Karpas-422 (cell line): ENCODE measurements at regions not wholly inside any gene's neighbourhood (a gene's known extent, or its start where the extent isn't known, plus 50 kb on each side); places are given as distances from the start of the nearest gene placed in this dataset.

ENCODE experiments used
- DNase-seq: peaks from one replicate; pipeline ENCODE4 v3.0.0-alpha.2; 2015
- H2AFZ ChIP-seq: fragments of 200-600 bp; sonication (generic); 2 replicates; pipeline ENCODE4 v1.6.1; 2014; ENCODE audit warnings: antibody characterized with exemption, low read length, mixed read lengths
- H3K27ac ChIP-seq: fragments of 200-600 bp; sonication (generic); 2 replicates; pipeline ENCODE4 v1.5.1; 2014; ENCODE audit warnings: mild to moderate bottlenecking, low read length, moderate library complexity
- H3K27me3 ChIP-seq: fragments of 200-600 bp; sonication (generic); 2 replicates; pipeline ENCODE4 v1.6.1; 2014; ENCODE audit warnings: low read length, mixed read lengths
- H3K36me3 ChIP-seq: fragments of 200-600 bp; sonication (generic); 2 replicates; pipeline ENCODE4 v1.6.1; 2014; ENCODE audit warnings: low read length, mixed read lengths; ENCODE audit not compliant: insufficient read depth
- H3K4me1 ChIP-seq: fragments of 200-600 bp; sonication (generic); 2 replicates; pipeline ENCODE4 v1.6.1; 2014; ENCODE audit warnings: mild to moderate bottlenecking, low read length, mixed read lengths
- H3K4me2 ChIP-seq: fragments of 200-600 bp; sonication (generic); 2 replicates; pipeline ENCODE4 v1.6.1; 2014; ENCODE audit warnings: low read length, low read depth, mild to moderate bottlenecking; ENCODE audit not compliant: poor library complexity, severe bottlenecking
- H3K4me3 ChIP-seq: fragments of 200-600 bp; sonication (generic); 2 replicates; pipeline ENCODE4 v1.5.1; 2014; ENCODE audit warnings: mild to moderate bottlenecking, antibody characterized with exemption, low read length, mixed read lengths
- H3K79me2 ChIP-seq: fragments of 200-600 bp; sonication (generic); 2 replicates; pipeline ENCODE4 v1.6.1; 2014; ENCODE audit warnings: mild to moderate bottlenecking, low read length, mixed read lengths
- H3K9ac ChIP-seq: fragments of 200-600 bp; sonication (generic); 2 replicates; pipeline ENCODE4 v1.6.0; 2014; ENCODE audit warnings: low read length
- H3K9me2 ChIP-seq: fragments of 200-600 bp; sonication (generic), shearing (Covaris generic); replicated peaks from 2 replicates; pipeline ENCODE4 v1.6.0; 2014; ENCODE audit warnings: mild to moderate bottlenecking, low read length, moderate library complexity; ENCODE audit not compliant: insufficient read depth
- H3K9me3 ChIP-seq: fragments of 300-700, 200-600 bp; sonication (generic); 2 replicates; pipeline ENCODE4 v1.6.1; 2014; ENCODE audit warnings: low read length, mixed read lengths
- H4K20me1 ChIP-seq: fragments of 200-600 bp; sonication (generic); 2 replicates; pipeline ENCODE4 v1.6.1; 2014; ENCODE audit warnings: mild to moderate bottlenecking, antibody characterized with exemption, low read length, low read depth; ENCODE audit not compliant: insufficient read depth

GRCh38 chr10:113356794-113357680 is 195.8 kb upstream of the HABP2 start:
- no peak for DNase-seq
- Histone ChIP-seq H3K79me2 (no peaks in the 10 kb centered on the region), H3K36me3 (no peaks in the 10 kb centered on the region), H3K27me3 (no peaks in the 10 kb centered on the region), H3K4me2 (no peak overlapping the region), H3K9me3 (no peaks in the 10 kb centered on the region), H3K4me3 (no peak overlapping the region), H3K9me2 (no peaks in the 10 kb centered on the region), H4K20me1 (no peaks in the 10 kb centered on the region), H3K27ac (no peak overlapping the region), H2AFZ (no peak overlapping the region), H3K9ac (no peak overlapping the region), H3K4me1 (no peaks in the 10 kb centered on the region)

- no peaks in the 10 kb centered on the region for H4K20me1 ChIP-seq
- H3K79me2 ChIP-seq = no peaks in the 10 kb centered on the region
- H3K4me1 ChIP-seq = no peaks in the 10 kb centered on the region
- H3K4me3 ChIP-seq = no peak overlapping the region
- H3K9me2 ChIP-seq = no peaks in the 10 kb centered on the region
- no peaks in the 10 kb centered on the region for H3K27me3 ChIP-seq
- no peak for DNase-seq
- H3K27ac ChIP-seq = no peak overlapping the region
- no peaks in the 10 kb centered on the region for H3K36me3 ChIP-seq
- H2AFZ ChIP-seq = no peak overlapping the region
- H3K9me3 ChIP-seq = no peaks in the 10 kb centered on the region
- no peak overlapping the region for H3K4me2 ChIP-seq
- H3K9ac ChIP-seq = no peak overlapping the region
Observed at GRCh38 chr10:113357681-113358300, 195.1 kb upstream of the HABP2 start.

DNA sequence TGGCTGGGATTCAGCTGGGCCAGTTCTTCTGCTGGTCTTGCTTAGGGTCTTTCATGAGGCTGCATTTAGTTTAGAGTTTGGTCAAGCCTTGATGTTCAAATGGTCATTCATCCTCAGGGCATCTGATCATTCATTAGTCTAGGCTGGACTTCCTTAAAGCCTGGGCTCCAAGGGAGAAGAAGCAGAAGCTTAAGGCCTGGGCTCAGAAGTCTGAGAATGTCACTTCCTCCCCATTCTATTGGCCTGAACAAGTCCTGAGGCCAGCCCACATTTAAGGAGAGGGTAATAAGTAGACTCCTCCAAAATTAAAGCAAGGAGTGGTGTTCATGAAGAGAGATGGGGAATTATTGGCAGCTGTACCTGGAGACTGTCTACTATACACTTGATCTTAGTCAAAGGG is 193.2 kb upstream of the HABP2 start:
- no peak overlapping the region for H3K4me2 ChIP-seq
- H3K36me3 ChIP-seq = no peaks in the 10 kb centered on the region
- no peaks in the 10 kb centered on the region for H3K9me3 ChIP-seq
- no peak overlapping the region for H3K27ac ChIP-seq
- no peaks in the 10 kb centered on the region for H4K20me1 ChIP-seq
- H3K4me3 ChIP-seq = no peak overlapping the region
- H3K79me2 ChIP-seq = no peaks in the 10 kb centered on the region
- no peak overlapping the region for H3K9ac ChIP-seq
- no peaks in the 10 kb centered on the region for H3K27me3 ChIP-seq
- no peaks in the 10 kb centered on the region for H3K9me2 ChIP-seq
- H2AFZ ChIP-seq = no peak overlapping the region
- DNase-seq = no peak
- no peaks in the 10 kb centered on the region for H3K4me1 ChIP-seq

DNA sequence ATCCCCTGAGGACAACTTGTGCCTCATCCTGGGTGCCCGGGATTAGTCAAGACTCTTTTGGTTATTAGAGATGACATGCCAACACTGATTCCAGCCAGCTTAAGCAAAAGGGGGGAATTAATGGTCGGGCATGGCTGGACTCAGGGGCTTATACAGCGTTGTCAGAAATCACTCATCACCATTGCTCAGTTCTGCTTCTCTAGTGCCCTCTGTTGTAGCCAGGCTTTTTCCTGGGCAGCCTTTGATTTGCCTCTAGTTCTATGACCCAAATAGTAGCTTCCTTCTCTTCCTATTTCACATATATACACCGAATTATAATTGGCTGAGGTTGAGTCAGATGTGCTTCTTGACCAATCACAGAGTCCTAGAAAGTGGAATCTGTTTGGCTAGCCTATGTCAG is 192.0 kb upstream of the HABP2 start:
- Histone ChIP-seq H2AFZ (no peak overlapping the region), H3K9me2 (no peaks in the 10 kb centered on the region), H4K20me1 (no peaks in the 10 kb centered on the region), H3K9me3 (no peaks in the 10 kb centered on the region), H3K4me3 (no peak overlapping the region), H3K9ac (no peak overlapping the region), H3K4me1 (no peaks in the 10 kb centered on the region), H3K36me3 (no peaks in the 10 kb centered on the region), H3K4me2 (no peak overlapping the region), H3K27me3 (no peaks in the 10 kb centered on the region), H3K27ac (no peak overlapping the region), H3K79me2 (no peaks in the 10 kb centered on the region)
- DNase-seq = no peak

GRCh38 chr10:113362645-113363091 is 190.2 kb upstream of the HABP2 start:
- no peaks in the 10 kb centered on the region for H3K79me2 ChIP-seq
- H3K4me1 ChIP-seq = no peaks in the 10 kb centered on the region
- no peaks in the 10 kb centered on the region for H3K9me2 ChIP-seq
- no peak for DNase-seq
- H4K20me1 ChIP-seq = no peaks in the 10 kb centered on the region
- H3K36me3 ChIP-seq = no peaks in the 10 kb centered on the region
- H3K9ac ChIP-seq = no peak overlapping the region
- no peak overlapping the region for H3K27ac ChIP-seq
- no peak overlapping the region for H3K4me2 ChIP-seq
- no peak overlapping the region for H2AFZ ChIP-seq
- H3K9me3 ChIP-seq = no peaks in the 10 kb centered on the region
- no peaks in the 10 kb centered on the region for H3K27me3 ChIP-seq
- no peak overlapping the region for H3K4me3 ChIP-seq

GRCh38 chr10:113364227-113364626 is 188.6 kb upstream of the HABP2 start:
- no peak for DNase-seq
- Histone ChIP-seq H3K4me2 (no peak overlapping the region), H3K4me3 (no peak overlapping the region), H3K36me3 (no peaks in the 10 kb centered on the region), H3K9me3 (no peaks in the 10 kb centered on the region), H3K27me3 (no peaks in the 10 kb centered on the region), H3K9ac (no peak overlapping the region), H2AFZ (no peak overlapping the region), H3K27ac (no peak overlapping the region), H3K9me2 (no peaks in the 10 kb centered on the region), H4K20me1 (no peaks in the 10 kb centered on the region), H3K4me1 (no peaks in the 10 kb centered on the region), H3K79me2 (no peaks in the 10 kb centered on the region)

- H3K27me3 ChIP-seq = no peaks in the 10 kb centered on the region
- no peak for DNase-seq
- H3K4me3 ChIP-seq = no peak overlapping the region
- no peak overlapping the region for H3K9ac ChIP-seq
- no peaks in the 10 kb centered on the region for H3K79me2 ChIP-seq
- H2AFZ ChIP-seq = no peak overlapping the region
- H3K36me3 ChIP-seq = no peaks in the 10 kb centered on the region
- no peak overlapping the region for H3K27ac ChIP-seq
- H3K4me2 ChIP-seq = no peak overlapping the region
- no peaks in the 10 kb centered on the region for H3K9me3 ChIP-seq
- H4K20me1 ChIP-seq = no peaks in the 10 kb centered on the region
- H3K4me1 ChIP-seq = no peaks in the 10 kb centered on the region
- no peaks in the 10 kb centered on the region for H3K9me2 ChIP-seq
Observed at GRCh38 chr10:113368666-113369364, 184.0 kb upstream of the HABP2 start.

- Histone ChIP-seq H3K9ac (no peak overlapping the region), H3K9me3 (no peaks in the 10 kb centered on the region), H3K27me3 (no peaks in the 10 kb centered on the region), H3K79me2 (no peaks in the 10 kb centered on the region), H4K20me1 (no peaks in the 10 kb centered on the region), H3K36me3 (no peaks in the 10 kb centered on the region), H3K4me3 (no peak overlapping the region), H2AFZ (no peak overlapping the region), H3K4me2 (no peak overlapping the region), H3K27ac (no peak overlapping the region), H3K4me1 (no peaks in the 10 kb centered on the region), H3K9me2 (no peaks in the 10 kb centered on the region)
- no peak for DNase-seq
Observed at GRCh38 chr10:113369365-113369694, 183.5 kb upstream of the HABP2 start.
